ENCODE measurements at regions not wholly inside any gene's neighbourhood (a gene's known extent, or its start where the extent isn't known, plus 50 kb on each side); places are given as distances from the start of the nearest gene placed in this dataset.

DNA sequence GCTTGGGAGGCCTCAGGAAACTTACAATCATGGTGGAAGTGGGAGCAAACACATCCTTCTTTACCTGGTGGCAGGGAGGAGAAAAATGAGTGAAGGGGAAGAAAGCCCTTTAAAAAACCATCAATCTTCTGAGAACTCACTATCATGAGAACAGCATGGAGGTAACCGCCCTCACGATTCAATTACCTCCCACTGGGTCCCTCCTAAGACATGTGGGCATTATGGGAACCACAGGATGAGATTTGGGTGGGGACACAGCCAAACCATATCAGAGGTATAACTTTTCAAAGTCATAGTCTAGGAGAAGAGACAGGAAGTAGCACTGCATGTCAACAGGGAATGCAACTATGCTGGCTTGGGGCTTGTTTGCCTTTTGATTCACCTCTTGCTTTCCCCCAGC, 59.9 kb upstream of the DTNBP1 start:
- no peak for DNase-seq (ENCODE audit: low read depth)
- no peak overlapping the region for H3K4me3 ChIP-seq (ENCODE audit: low read depth, low read length)
- TF ChIP-seq, protein P1, sequence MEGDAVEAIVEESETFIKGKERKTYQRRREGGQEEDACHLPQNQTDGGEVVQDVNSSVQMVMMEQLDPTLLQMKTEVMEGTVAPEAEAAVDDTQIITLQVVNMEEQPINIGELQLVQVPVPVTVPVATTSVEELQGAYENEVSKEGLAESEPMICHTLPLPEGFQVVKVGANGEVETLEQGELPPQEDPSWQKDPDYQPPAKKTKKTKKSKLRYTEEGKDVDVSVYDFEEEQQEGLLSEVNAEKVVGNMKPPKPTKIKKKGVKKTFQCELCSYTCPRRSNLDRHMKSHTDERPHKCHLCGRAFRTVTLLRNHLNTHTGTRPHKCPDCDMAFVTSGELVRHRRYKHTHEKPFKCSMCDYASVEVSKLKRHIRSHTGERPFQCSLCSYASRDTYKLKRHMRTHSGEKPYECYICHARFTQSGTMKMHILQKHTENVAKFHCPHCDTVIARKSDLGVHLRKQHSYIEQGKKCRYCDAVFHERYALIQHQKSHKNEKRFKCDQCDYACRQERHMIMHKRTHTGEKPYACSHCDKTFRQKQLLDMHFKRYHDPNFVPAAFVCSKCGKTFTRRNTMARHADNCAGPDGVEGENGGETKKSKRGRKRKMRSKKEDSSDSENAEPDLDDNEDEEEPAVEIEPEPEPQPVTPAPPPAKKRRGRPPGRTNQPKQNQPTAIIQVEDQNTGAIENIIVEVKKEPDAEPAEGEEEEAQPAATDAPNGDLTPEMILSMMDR (IDR thresholded peaks at IDR 0.05; ENCODE audit: control insufficient read depth, extremely low read depth, insufficient read depth), result no peak

DNA sequence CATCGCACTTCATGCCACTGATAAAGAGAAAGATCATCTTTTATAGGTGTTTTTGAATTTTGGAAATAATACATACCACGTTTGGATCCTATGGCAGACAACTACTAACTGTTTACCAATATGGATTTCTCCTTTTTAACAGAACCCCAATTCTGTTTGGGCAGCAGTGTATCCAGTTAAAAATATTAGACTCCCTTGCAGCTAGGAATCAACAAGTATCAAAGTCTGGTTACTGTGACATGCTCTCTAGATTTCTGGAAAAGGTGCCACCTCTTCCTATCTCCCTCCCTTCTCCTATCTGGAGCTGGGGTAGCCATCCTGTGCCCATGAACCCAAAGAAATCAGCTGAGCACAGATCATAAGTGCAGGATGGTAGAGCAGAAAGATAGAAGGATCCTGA, 54.1 kb upstream of the DTNBP1 start:
- TF ChIP-seq, protein P1 (IDR thresholded peaks at IDR 0.05; ENCODE audit: control insufficient read depth, extremely low read depth, insufficient read depth), result no peak
- H3K4me3 ChIP-seq (ENCODE audit: low read depth, low read length), result no peak overlapping the region
- DNase-seq (ENCODE audit: low read depth), result no peak

DNA sequence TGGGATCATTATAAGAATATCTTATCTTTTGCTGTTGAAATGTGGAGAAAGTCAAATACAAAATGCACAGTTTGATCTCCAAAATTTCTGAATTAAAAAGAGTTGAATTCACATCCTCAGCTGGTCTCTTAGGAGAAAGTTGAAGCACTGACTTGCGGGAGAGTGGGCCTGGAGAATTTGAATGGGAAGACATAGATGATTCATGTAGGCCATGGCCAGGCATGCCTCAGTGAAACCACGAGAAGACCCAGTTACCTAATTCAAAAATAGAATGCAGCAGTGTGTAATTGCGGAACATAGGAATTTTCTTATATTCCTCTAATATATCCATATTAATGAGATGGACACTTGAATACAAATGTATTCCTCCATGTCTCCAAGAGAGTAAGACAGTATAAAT, 53.0 kb upstream of the DTNBP1 start:
- no peak for DNase-seq (ENCODE audit: low read depth)
- no peak overlapping the region for H3K4me3 ChIP-seq (ENCODE audit: low read depth, low read length)
- TF ChIP-seq, protein P1 (IDR thresholded peaks at IDR 0.05; ENCODE audit: control insufficient read depth, extremely low read depth, insufficient read depth), result no peak

DNA sequence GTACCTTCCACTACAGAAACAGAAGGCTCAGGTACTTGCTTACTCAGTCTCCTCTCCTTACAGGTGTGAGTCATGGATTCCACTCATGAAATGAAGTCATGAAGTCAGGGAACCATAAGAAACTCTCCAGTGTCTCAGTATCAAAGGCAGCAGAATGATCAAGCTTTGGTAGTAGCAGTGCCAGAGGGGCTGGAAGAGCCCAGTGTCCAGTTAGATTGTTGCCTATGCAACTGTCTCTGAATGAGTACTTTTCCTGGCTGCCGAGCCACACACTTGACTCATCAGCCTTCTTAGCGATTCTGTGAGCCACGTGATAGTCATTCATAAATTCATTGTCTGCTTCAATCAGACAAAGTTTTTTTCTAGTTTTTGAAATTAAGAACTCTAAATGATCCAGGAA, 52.2 kb upstream of the DTNBP1 start:
- no peak overlapping the region for H3K4me3 ChIP-seq (ENCODE audit: low read depth, low read length)
- TF ChIP-seq, protein P1 (IDR thresholded peaks at IDR 0.05; ENCODE audit: control insufficient read depth, extremely low read depth, insufficient read depth), result no peak
- DNase-seq (ENCODE audit: low read depth), result no peak

DNA sequence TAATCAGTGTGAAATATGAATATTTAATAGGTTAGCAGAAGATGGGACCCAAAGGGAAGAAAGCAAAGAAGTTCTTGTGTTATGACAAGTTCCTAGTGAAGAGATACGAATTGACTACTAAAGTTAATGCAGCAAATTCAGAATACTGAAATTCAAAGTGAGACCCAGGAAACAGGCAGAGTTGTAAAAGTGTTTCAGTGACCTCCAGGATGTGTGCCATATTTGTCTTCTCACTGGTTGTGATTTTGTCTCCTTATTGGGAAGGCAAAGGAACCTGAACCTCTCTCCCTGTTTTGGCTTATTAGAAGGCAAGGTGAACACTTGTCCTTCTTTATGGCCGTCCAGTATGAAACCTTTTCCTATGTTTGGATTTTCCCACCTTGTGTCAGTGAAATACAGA, 51.8 kb upstream of the DTNBP1 start:
- TF ChIP-seq, protein P1 (IDR thresholded peaks at IDR 0.05; ENCODE audit: control insufficient read depth, extremely low read depth, insufficient read depth), result no peak
- DNase-seq (ENCODE audit: low read depth), result no peak

DNA sequence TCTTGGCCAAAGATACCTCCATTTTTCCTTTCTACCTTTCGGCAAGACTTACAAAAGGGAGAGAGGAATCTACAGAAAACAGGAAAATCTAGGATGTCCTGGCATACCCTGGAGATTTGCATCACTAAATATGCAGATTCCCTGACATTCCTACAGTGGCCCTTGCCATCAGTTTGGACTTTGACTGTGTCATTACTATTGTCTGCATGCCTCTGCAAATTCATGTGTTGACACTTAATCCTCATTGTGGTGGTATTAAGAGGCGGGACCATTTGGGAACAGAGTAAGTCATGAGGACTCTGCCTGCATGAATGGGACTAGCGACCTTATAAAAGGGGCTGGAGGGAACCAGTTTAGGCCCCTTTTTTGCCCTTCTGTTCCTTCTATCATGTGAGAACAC, 50.5 kb upstream of the DTNBP1 start:
- no peak for DNase-seq (ENCODE audit: low read depth)
- no peak overlapping the region for H3K4me3 ChIP-seq (ENCODE audit: low read depth, low read length)
- TF ChIP-seq, protein P1 (IDR thresholded peaks at IDR 0.05; ENCODE audit: control insufficient read depth, extremely low read depth, insufficient read depth), result no peak

More for the DNA sequence above, 51.8 kb upstream of the DTNBP1 start:
- H3K4me3 ChIP-seq (ENCODE audit: low read depth, low read length), result no peak overlapping the region

DNA sequence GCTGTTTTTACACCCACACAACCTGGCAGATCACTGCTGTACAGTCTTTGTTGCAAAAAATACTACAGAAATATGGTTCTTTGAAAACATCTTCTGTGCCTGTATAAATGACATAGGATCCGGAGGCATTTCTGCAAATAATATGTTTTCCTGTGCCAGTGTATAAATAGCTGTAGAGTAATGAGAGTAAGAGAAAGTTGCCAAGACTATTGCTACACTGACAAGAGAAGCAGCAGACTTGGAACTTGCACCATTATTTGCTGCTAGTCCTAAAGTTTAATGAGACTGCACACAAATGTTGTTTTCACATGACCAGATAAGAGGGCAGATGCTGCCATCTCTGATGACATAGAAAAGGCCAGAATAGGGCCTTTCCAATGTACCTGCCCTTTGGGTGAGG, 50.0 kb upstream of the DTNBP1 start:
- TF ChIP-seq, protein P1 (IDR thresholded peaks at IDR 0.05; ENCODE audit: control insufficient read depth, extremely low read depth, insufficient read depth), result no peak
- no peak for DNase-seq (ENCODE audit: low read depth)
- H3K4me3 ChIP-seq (ENCODE audit: low read depth, low read length), result no peak overlapping the region

Data from LNCaP clone FGC (cell line).